Activated T-cell treated with anti-CD3 and anti-CD28 coated beads, Interleukin-2, amount 50 U/mL, for 72 hours (primary cell): ENCODE measurements at regions not wholly inside any gene's neighbourhood (a gene's known extent, or its start where the extent isn't known, plus 50 kb on each side); places are given as distances from the start of the nearest gene placed in this dataset.

Experiments used
- ATAC-seq, 2 donors: fragments of 150-1000 bp; cut with Tn5 transposase; replicated peaks in 1 of 2; 2 replicates each; pipeline ENCODE4 v1.10.0; 2021; ENCODE audit warnings: moderate library complexity in 2 of 2, mild to moderate bottlenecking in 1 of 2
- DNase-seq, 2 donors: peaks; one replicate each; pipeline ENCODE4 v3.0.0; 2021 to 2022; ENCODE audit warnings: mixed read lengths in 1 of 2
- H3K27ac Mint-ChIP-seq: one replicate; pipeline ENCODE4 v1.8.0; 2022; ENCODE audit warnings: mild to moderate bottlenecking, moderate library complexity, mixed read lengths
- H3K27me3 Mint-ChIP-seq: one replicate; pipeline ENCODE4 v1.8.0; 2022; ENCODE audit warnings: low read depth, mixed read lengths
- H3K36me3 Mint-ChIP-seq, 2 donors: one replicate each; pipeline ENCODE4 v1.8.0; 2022; ENCODE audit warnings: mixed read lengths in 2 of 2, mild to moderate bottlenecking in 1 of 2; ENCODE audit not compliant: insufficient read depth in 2 of 2
- H3K4me1 Mint-ChIP-seq: one replicate; pipeline ENCODE4 v1.8.0; 2022; ENCODE audit warnings: low read depth, mixed read lengths
- H3K4me3 Mint-ChIP-seq, 2 donors: one replicate each; pipeline ENCODE4 v1.8.0; 2022; ENCODE audit warnings: mild to moderate bottlenecking in 2 of 2, mixed read lengths in 2 of 2, moderate library complexity in 2 of 2
- H3K9me3 Mint-ChIP-seq, 2 donors: one replicate each; pipeline ENCODE4 v1.8.0; 2022; ENCODE audit warnings: mixed read lengths in 2 of 2

- H3K27me3 Mint-ChIP-seq = peaks cover 18% of the 10 kb centered on the region
- H3K9me3 Mint-ChIP-seq = no peaks in the 10 kb centered on the region
- no peak overlapping the region for H3K4me3 Mint-ChIP-seq
- ATAC-seq = no peak
- H3K36me3 Mint-ChIP-seq = no peaks in the 10 kb centered on the region
- H3K27ac Mint-ChIP-seq = no peak overlapping the region
- no peak for DNase-seq
- no peaks in the 10 kb centered on the region for H3K4me1 Mint-ChIP-seq
Observed at GRCh38 chr4:174144106-174144505, 139.4 kb downstream of the FBXO8 start.

- Mint-ChIP-seq H3K27ac (no peak overlapping the region), H3K4me1 (no peaks in the 10 kb centered on the region), H3K36me3 (no peaks in the 10 kb centered on the region), H3K27me3 (peaks cover 12% of the 10 kb centered on the region), H3K4me3 (no peak overlapping the region), H3K9me3 (no peaks in the 10 kb centered on the region)
- no peak for DNase-seq
- ATAC-seq = no peak
Observed at GRCh38 chr4:174141876-174142275, 141.6 kb downstream of the FBXO8 start.

GRCh38 chr4:174138616-174139015, 144.9 kb downstream of the FBXO8 start:
- DNase-seq = no peak
- no peak overlapping the region for H3K4me3 Mint-ChIP-seq
- H3K4me1 Mint-ChIP-seq = no peaks in the 10 kb centered on the region
- peaks cover 6% of the 10 kb centered on the region for H3K27me3 Mint-ChIP-seq
- H3K36me3 Mint-ChIP-seq = no peaks in the 10 kb centered on the region
- no peak overlapping the region for H3K27ac Mint-ChIP-seq
- no peak for ATAC-seq
- no peaks in the 10 kb centered on the region for H3K9me3 Mint-ChIP-seq

GRCh38 chr4:174137698-174138097, 145.8 kb downstream of the FBXO8 start:
- no peaks in the 10 kb centered on the region for H3K36me3 Mint-ChIP-seq
- H3K4me1 Mint-ChIP-seq = no peaks in the 10 kb centered on the region
- H3K9me3 Mint-ChIP-seq = no peaks in the 10 kb centered on the region
- H3K27me3 Mint-ChIP-seq = peaks cover 6% of the 10 kb centered on the region
- H3K4me3 Mint-ChIP-seq = no peak overlapping the region
- DNase-seq = no peak
- no peak overlapping the region for H3K27ac Mint-ChIP-seq
- ATAC-seq = no peak

- H3K36me3 Mint-ChIP-seq = no peaks in the 10 kb centered on the region
- ATAC-seq (no peak), DNase-seq (no peak)
- no peaks in the 10 kb centered on the region for H3K4me1 Mint-ChIP-seq
- H3K27ac Mint-ChIP-seq = no peak overlapping the region
- no peak overlapping the region for H3K4me3 Mint-ChIP-seq
- peaks cover 6% of the 10 kb centered on the region for H3K27me3 Mint-ChIP-seq
- H3K9me3 Mint-ChIP-seq = no peaks in the 10 kb centered on the region
Observed at GRCh38 chr4:174135936-174136406, 147.5 kb downstream of the FBXO8 start.

- Mint-ChIP-seq H3K4me3 (no peak overlapping the region), H3K27me3 (peaks cover 6% of the 10 kb centered on the region), H3K27ac (no peak overlapping the region), H3K4me1 (no peaks in the 10 kb centered on the region), H3K36me3 (no peaks in the 10 kb centered on the region), H3K9me3 (no peaks in the 10 kb centered on the region)
- no peak for ATAC-seq
- DNase-seq = no peak
Observed at GRCh38 chr4:174135530-174135929, 147.9 kb downstream of the FBXO8 start.

- H3K27me3 Mint-ChIP-seq = peaks cover under 1% of the 10 kb centered on the region
Observed at GRCh38 chr4:174134361-174134760, 149.1 kb downstream of the FBXO8 start.

GRCh38 chr4:174133551-174133950, 149.9 kb downstream of the FBXO8 start:
- no peak for DNase-seq
- H3K27ac Mint-ChIP-seq = no peak overlapping the region

More at GRCh38 chr4:174134361-174134760, 149.1 kb downstream of the FBXO8 start:
- H3K27ac Mint-ChIP-seq = no peak overlapping the region
- no peaks in the 10 kb centered on the region for H3K4me1 Mint-ChIP-seq
- no peak overlapping the region for H3K4me3 Mint-ChIP-seq
- H3K36me3 Mint-ChIP-seq = no peaks in the 10 kb centered on the region
- no peak for ATAC-seq
- no peaks in the 10 kb centered on the region for H3K9me3 Mint-ChIP-seq
- no peak for DNase-seq

GRCh38 chr4:174131901-174132300, 151.6 kb downstream of the FBXO8 start:
- Mint-ChIP-seq H3K36me3 (no peaks in the 10 kb centered on the region), H3K4me3 (no peak overlapping the region), H3K9me3 (no peaks in the 10 kb centered on the region), H3K27me3 (peaks cover 9% of the 10 kb centered on the region), H3K4me1 (no peaks in the 10 kb centered on the region), H3K27ac (no peak overlapping the region)
- ATAC-seq = no peak
- DNase-seq = no peak

More at GRCh38 chr4:174133551-174133950, 149.9 kb downstream of the FBXO8 start:
- H3K9me3 Mint-ChIP-seq = no peaks in the 10 kb centered on the region
- no peak overlapping the region for H3K4me3 Mint-ChIP-seq
- no peaks in the 10 kb centered on the region for H3K4me1 Mint-ChIP-seq
- ATAC-seq = no peak
- H3K27me3 Mint-ChIP-seq = no peaks in the 10 kb centered on the region
- no peaks in the 10 kb centered on the region for H3K36me3 Mint-ChIP-seq

- no peaks in the 10 kb centered on the region for H3K4me1 Mint-ChIP-seq
- H3K4me3 Mint-ChIP-seq = no peak overlapping the region
- H3K27me3 Mint-ChIP-seq = peaks cover 40% of the 10 kb centered on the region
- DNase-seq = no peak
- no peaks in the 10 kb centered on the region for H3K9me3 Mint-ChIP-seq
- H3K36me3 Mint-ChIP-seq = no peaks in the 10 kb centered on the region
- no peak overlapping the region for H3K27ac Mint-ChIP-seq
- ATAC-seq = no peak
Observed at GRCh38 chr4:174122705-174123104, 160.8 kb downstream of the FBXO8 start.

- DNase-seq (peak; percentile 12), ATAC-seq (peak in 1 of 2 donors; percentile 80)
- H3K4me1 Mint-ChIP-seq = no peaks in the 10 kb centered on the region
- peak overlapping the region in 1 of 2 donors; percentile 46 for H3K4me3 Mint-ChIP-seq
- no peak overlapping the region for H3K27ac Mint-ChIP-seq
- no peaks in the 10 kb centered on the region for H3K9me3 Mint-ChIP-seq
- no peaks in the 10 kb centered on the region for H3K36me3 Mint-ChIP-seq
- H3K27me3 Mint-ChIP-seq = peaks cover 38% of the 10 kb centered on the region
Observed at GRCh38 chr4:174120446-174121295, 162.8 kb downstream of the FBXO8 start.

- Mint-ChIP-seq H3K4me3 (no peak overlapping the region), H3K27ac (no peak overlapping the region), H3K36me3 (no peaks in the 10 kb centered on the region), H3K9me3 (no peaks in the 10 kb centered on the region), H3K27me3 (peaks cover 31% of the 10 kb centered on the region), H3K4me1 (no peaks in the 10 kb centered on the region)
- DNase-seq (no peak), ATAC-seq (no peak)
Observed at GRCh38 chr4:174119830-174120229, 163.6 kb downstream of the FBXO8 start.

GRCh38 chr4:174119051-174119450, 164.4 kb downstream of the FBXO8 start:
- H3K9me3 Mint-ChIP-seq = no peaks in the 10 kb centered on the region
- DNase-seq (no peak), ATAC-seq (no peak)
- no peak overlapping the region for H3K4me3 Mint-ChIP-seq
- H3K27ac Mint-ChIP-seq = no peak overlapping the region
- no peaks in the 10 kb centered on the region for H3K4me1 Mint-ChIP-seq
- H3K27me3 Mint-ChIP-seq = peaks cover 33% of the 10 kb centered on the region
- no peaks in the 10 kb centered on the region for H3K36me3 Mint-ChIP-seq

- Mint-ChIP-seq H3K9me3 (no peaks in the 10 kb centered on the region), H3K4me1 (no peaks in the 10 kb centered on the region), H3K27ac (no peak overlapping the region), H3K27me3 (peaks cover 41% of the 10 kb centered on the region), H3K4me3 (no peak overlapping the region), H3K36me3 (no peaks in the 10 kb centered on the region)
- DNase-seq (no peak), ATAC-seq (no peak)
Observed at GRCh38 chr4:174118171-174118570, 165.3 kb downstream of the FBXO8 start.
